PC-3 (cell line): ENCODE measurements at regions not wholly inside any gene's neighbourhood (a gene's known extent, or its start where the extent isn't known, plus 50 kb on each side); places are given as distances from the start of the nearest gene placed in this dataset.
A peak's percentile ranks its signal among the peaks of the same experiment; 100 is the strongest.

Source experiments
- ATAC-seq: fragments of 200-7000 bp; cut with Tn5 transposase; 2 replicates; pipeline ENCODE4 v1.9.1; 2020; ENCODE audit warnings: mild to moderate bottlenecking, moderate library complexity
- BruUV-seq: library from RNA; stranded (reverse); fragments of 400-500 nt; replicated peaks from 2 replicates; lab custom pipeline; 2021; lab: Mats Ljungman, UMichigan
- CTCF ChIA-PET: fragments of 300-600 bp; sonication (Branson Sonifier 250); formaldehyde crosslinking; loops from one replicate; lab custom pipeline; 2022; ENCODE audit warnings: antibody characterized with exemption; lab: Charles Lee
- POLR2A ChIA-PET: fragments of 300-600 bp; sonication (Branson Sonifier 250); formaldehyde crosslinking; loops from one replicate; lab custom pipeline; 2022; ENCODE audit warnings: antibody characterized with exemption; ENCODE audit not compliant: unreplicated experiment; lab: Charles Lee
- DNase-seq: peaks from one replicate; pipeline ENCODE4 v3.0.0-alpha.2; 2015
- H2AFZ ChIP-seq: fragments of 300-600 bp; sonication (generic); 2 replicates; pipeline ENCODE4 v1.6.0; 2016; ENCODE audit warnings: antibody characterized with exemption, low read length
- H3F3A ChIP-seq: fragments of 300-600 bp; sonication (generic); one replicate; pipeline ENCODE4 v1.6.0; 2017; ENCODE audit warnings: antibody characterized with exemption, low read length, control low read depth, mild to moderate bottlenecking; ENCODE audit not compliant: unreplicated experiment
- H3K27ac ChIP-seq: fragments of 300-600 bp; sonication (generic); 2 replicates; pipeline ENCODE4 v1.5.1; 2016; ENCODE audit warnings: mild to moderate bottlenecking, low read length
- H3K27me3 ChIP-seq: fragments of 300-600 bp; sonication (generic); 2 replicates; pipeline ENCODE4 v1.6.1; 2016; ENCODE audit warnings: low read length, mixed read lengths
- H3K36me3 ChIP-seq: fragments of 300-600 bp; sonication (generic); 2 replicates; pipeline ENCODE4 v1.6.1; 2016; ENCODE audit warnings: low read depth, mixed run types, low read length, mixed read lengths
- H3K4me1 ChIP-seq: fragments of 300-600 bp; sonication (generic); 2 replicates; pipeline ENCODE4 v1.5.1; 2016; ENCODE audit warnings: low read length; ENCODE audit not compliant: insufficient read depth
- H3K4me2 ChIP-seq: fragments of 300-600 bp; sonication (generic); 2 replicates; pipeline ENCODE4 v1.6.0; 2016; ENCODE audit warnings: low read length
- H3K4me3 ChIP-seq: fragments of 300-600 bp; sonication (generic); 2 replicates; pipeline ENCODE4 v1.5.1; 2016; ENCODE audit warnings: mild to moderate bottlenecking, low read length, mixed read lengths
- H3K79me2 ChIP-seq: fragments of 300-600 bp; sonication (generic); 2 replicates; pipeline ENCODE4 v1.6.1; 2017; ENCODE audit warnings: low read length, mixed read lengths
- H3K9ac ChIP-seq: fragments of 300-600 bp; sonication (generic); 2 replicates; pipeline ENCODE4 v1.6.0; 2016; ENCODE audit warnings: mild to moderate bottlenecking, low read length
- H3K9me2 ChIP-seq: fragments of 300-600 bp; sonication (generic); replicated peaks from 2 replicates; pipeline ENCODE4 v1.6.1; 2016; ENCODE audit warnings: mixed run types, low read length, mixed read lengths
- H3K9me3 ChIP-seq: fragments of 300-600 bp; sonication (generic); 2 replicates; pipeline ENCODE4 v1.6.1; 2016; ENCODE audit warnings: low read length, mixed read lengths
- H4K20me1 ChIP-seq: fragments of 300-600 bp; sonication (generic); 2 replicates; pipeline ENCODE4 v1.6.1; 2016; ENCODE audit warnings: low read length, mixed read lengths
- EZH2 ChIP-seq: fragments of 300-600 bp; sonication (generic); IDR thresholded peaks from one replicate; pipeline ENCODE4 v1.6.1; 2017; ENCODE audit warnings: antibody characterized with exemption, mild to moderate bottlenecking, low read length; ENCODE audit not compliant: unreplicated experiment
- EZH2phosphoT487 ChIP-seq: fragments of 300-600 bp; sonication (generic); IDR thresholded peaks from 2 replicates; pipeline ENCODE4 v1.6.1; 2018; ENCODE audit warnings: mild to moderate bottlenecking, antibody characterized with exemption, low read length, borderline replicate concordance
- intact Hi-C: fragments of 100-400 bp; cut with micrococcal nuclease; formaldehyde crosslinking; loops from 2 replicates; pipeline ENCODE4 v1.9.0; 2023
- TF ChIP-seq, protein P1 (sequence below): fragments of 300-600 bp; sonication (generic); conservative IDR thresholded peaks from 2 replicates; pipeline ENCODE4 v1.5.1; 2017; ENCODE audit warnings: antibody characterized with exemption, low read depth, mild to moderate bottlenecking, low read length

DNA sequence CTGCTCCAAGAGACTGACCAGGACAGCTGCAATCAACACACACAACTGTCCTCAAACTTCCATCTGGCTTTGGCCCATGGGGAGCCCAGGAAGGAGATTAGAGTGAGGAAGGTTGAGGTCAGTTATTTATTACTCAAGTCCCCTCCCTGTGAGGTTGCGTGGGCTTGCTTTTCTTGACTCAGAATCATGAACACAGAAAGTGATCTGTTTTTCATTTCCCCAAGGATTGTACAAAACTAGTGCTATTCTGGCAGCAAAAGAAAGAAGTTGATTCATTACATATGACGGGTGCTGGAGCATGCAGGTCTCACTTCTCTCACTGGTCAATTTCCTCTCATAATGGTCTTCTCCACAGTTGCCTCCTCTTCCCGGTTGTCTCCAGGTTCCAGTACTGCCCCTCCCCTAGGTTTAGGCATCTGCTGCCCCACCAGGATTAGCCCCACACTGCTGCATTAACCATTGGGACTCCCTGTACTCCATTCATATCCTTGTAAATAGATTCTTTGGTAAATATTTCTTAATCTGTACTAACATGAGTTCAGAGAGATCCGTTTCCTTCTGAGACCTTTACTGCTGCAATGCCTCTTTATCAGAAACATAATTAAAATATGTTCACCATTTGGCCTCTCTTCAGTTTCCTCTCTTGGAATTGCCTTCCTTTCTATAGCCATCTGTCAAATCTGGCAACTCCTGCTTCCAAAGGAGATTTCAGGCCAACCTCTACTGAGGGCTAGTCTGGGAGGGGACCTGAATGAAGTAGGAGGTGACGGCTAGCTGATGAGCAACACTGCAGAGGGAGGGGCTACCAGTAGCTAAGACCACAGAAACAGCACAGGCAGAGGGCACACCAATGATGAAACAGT is 888.8 kb downstream of the QKI start:
- no peaks in the 10 kb centered on the region for H3K36me3 ChIP-seq
- no TSS peak for BruUV-seq
- TF ChIP-seq EZH2phosphoT487 (no peak), EZH2 (no peak)
- TF ChIP-seq, protein P1, sequence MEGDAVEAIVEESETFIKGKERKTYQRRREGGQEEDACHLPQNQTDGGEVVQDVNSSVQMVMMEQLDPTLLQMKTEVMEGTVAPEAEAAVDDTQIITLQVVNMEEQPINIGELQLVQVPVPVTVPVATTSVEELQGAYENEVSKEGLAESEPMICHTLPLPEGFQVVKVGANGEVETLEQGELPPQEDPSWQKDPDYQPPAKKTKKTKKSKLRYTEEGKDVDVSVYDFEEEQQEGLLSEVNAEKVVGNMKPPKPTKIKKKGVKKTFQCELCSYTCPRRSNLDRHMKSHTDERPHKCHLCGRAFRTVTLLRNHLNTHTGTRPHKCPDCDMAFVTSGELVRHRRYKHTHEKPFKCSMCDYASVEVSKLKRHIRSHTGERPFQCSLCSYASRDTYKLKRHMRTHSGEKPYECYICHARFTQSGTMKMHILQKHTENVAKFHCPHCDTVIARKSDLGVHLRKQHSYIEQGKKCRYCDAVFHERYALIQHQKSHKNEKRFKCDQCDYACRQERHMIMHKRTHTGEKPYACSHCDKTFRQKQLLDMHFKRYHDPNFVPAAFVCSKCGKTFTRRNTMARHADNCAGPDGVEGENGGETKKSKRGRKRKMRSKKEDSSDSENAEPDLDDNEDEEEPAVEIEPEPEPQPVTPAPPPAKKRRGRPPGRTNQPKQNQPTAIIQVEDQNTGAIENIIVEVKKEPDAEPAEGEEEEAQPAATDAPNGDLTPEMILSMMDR: no peak
- no peaks in the 10 kb centered on the region; the same call in 1 of the 2 replicates for H3K9me3 ChIP-seq
- no peaks in the 10 kb centered on the region for H3K27me3 ChIP-seq
- no peak overlapping the region for H3K9ac ChIP-seq
- H3F3A ChIP-seq: no peaks in the 10 kb centered on the region
- no peak overlapping the region for H3K4me2 ChIP-seq
- POLR2A ChIA-PET: no interaction called here
- H3K4me3 ChIP-seq: no peak overlapping the region
- no peak overlapping the region for H3K27ac ChIP-seq
- intact Hi-C loops: no loop called here
- peaks cover 5% of the 10 kb centered on the region; the same call in 1 of the 2 replicates for H3K4me1 ChIP-seq
- CTCF ChIA-PET: no interaction called here
- DNase-seq: no peak
- ATAC-seq: no peak
- H3K79me2 ChIP-seq: no peaks in the 10 kb centered on the region
- no peaks in the 10 kb centered on the region for H4K20me1 ChIP-seq
- H2AFZ ChIP-seq: no peak overlapping the region
- H3K9me2 ChIP-seq: no peaks in the 10 kb centered on the region

DNA sequence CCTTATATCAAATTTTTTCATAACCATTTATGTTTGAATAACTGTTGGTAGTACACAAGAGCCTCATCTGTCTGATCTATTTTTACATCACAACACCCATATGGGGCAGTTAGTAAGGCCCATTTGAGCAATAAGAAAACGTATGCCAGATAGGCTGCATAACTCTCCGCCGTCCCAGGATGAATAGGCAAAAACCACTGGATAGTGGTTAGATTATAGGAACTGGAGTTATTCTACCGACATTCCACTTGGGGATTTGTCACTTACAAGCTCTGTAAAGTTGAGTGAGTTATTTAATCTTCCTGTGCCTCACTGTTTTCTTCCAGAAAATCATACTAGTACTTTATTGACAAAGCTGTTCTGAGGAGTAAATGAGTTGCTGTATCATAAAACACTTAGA is 881.9 kb downstream of the QKI start:
- no peaks in the 10 kb centered on the region for H3F3A ChIP-seq
- no peak overlapping the region for H3K4me2 ChIP-seq
- H3K4me3 ChIP-seq: no peak overlapping the region
- H2AFZ ChIP-seq: no peak overlapping the region
- no peaks in the 10 kb centered on the region for H3K79me2 ChIP-seq
- BruUV-seq: no TSS peak
- intact Hi-C loops: no loop called here
- no peaks in the 10 kb centered on the region for H3K27me3 ChIP-seq
- H4K20me1 ChIP-seq: no peaks in the 10 kb centered on the region
- ChIA-PET POLR2A (no interaction called here), CTCF (no interaction called here)
- no peak overlapping the region for H3K27ac ChIP-seq
- H3K9ac ChIP-seq: no peak overlapping the region
- peak; percentile 2 for DNase-seq
- H3K4me1 ChIP-seq: no peaks in the 10 kb centered on the region
- ATAC-seq: no peak
- no peaks in the 10 kb centered on the region for H3K9me2 ChIP-seq
- H3K36me3 ChIP-seq: no peaks in the 10 kb centered on the region
- H3K9me3 ChIP-seq: no peaks in the 10 kb centered on the region
- TF ChIP-seq EZH2phosphoT487 (no peak), EZH2 (no peak)
- TF ChIP-seq, protein P1: no peak

DNA sequence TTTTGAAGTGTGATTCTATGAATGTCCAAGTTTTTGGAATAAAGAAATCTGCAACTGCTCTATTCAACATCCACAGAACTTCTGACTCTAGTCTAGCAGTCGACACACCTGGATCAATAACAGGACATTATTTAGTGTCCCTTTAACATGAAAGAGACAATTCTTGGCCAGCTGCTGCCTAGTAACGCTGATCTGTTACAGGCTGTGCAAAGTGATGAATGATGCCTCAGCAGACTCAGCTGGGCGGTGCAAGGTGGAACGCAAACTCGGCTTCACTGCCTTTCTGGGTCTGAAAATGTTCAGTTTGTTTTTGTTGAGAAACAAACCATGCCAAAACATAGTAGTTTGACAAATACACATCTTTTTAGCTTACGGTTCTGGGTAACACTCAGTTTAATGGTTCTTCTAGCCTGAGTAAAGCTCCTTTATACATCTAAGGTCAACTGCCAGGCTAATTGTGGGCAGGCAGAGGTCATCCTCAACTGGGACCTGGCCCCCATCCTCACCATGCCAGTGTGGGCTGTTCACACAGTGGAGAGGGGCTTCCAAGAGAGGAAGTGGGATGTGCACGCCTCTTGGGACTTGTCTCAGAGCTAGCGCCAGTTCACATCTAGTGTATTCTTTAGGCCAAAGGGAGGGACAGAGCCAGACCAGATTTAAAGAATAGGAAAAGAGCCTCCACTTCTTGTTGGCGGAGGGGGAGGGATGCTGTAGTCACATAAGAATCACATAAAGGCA is 879.7 kb downstream of the QKI start:
- intact Hi-C loops: no loop called here
- H3K27me3 ChIP-seq: no peaks in the 10 kb centered on the region
- H3K27ac ChIP-seq: no peak overlapping the region
- ChIA-PET POLR2A (no interaction called here), CTCF (no interaction called here)
- no peak overlapping the region for H3K4me2 ChIP-seq
- BruUV-seq: no TSS peak
- no peak overlapping the region for H2AFZ ChIP-seq
- no peak for ATAC-seq
- H3K9ac ChIP-seq: no peak overlapping the region
- no peaks in the 10 kb centered on the region for H3K36me3 ChIP-seq
- H3K79me2 ChIP-seq: no peaks in the 10 kb centered on the region
- DNase-seq: no peak
- H3K4me1 ChIP-seq: no peaks in the 10 kb centered on the region
- no peaks in the 10 kb centered on the region for H4K20me1 ChIP-seq
- no peak for TF ChIP-seq EZH2phosphoT487
- TF ChIP-seq EZH2: no peak
- TF ChIP-seq, protein P1: no peak
- no peaks in the 10 kb centered on the region for H3K9me2 ChIP-seq
- H3F3A ChIP-seq: no peaks in the 10 kb centered on the region
- H3K9me3 ChIP-seq: no peaks in the 10 kb centered on the region
- no peak overlapping the region for H3K4me3 ChIP-seq
